ENCODE measurements at regions not wholly inside any gene's neighbourhood (a gene's known extent, or its start where the extent isn't known, plus 50 kb on each side); places are given as distances from the start of the nearest gene placed in this dataset.

- TF ChIP-seq FOS (IDR thresholded peaks at IDR 0.05; ENCODE audit: borderline replicate concordance, insufficient read depth, low read length): no peak
- TF ChIP-seq, protein P1, sequence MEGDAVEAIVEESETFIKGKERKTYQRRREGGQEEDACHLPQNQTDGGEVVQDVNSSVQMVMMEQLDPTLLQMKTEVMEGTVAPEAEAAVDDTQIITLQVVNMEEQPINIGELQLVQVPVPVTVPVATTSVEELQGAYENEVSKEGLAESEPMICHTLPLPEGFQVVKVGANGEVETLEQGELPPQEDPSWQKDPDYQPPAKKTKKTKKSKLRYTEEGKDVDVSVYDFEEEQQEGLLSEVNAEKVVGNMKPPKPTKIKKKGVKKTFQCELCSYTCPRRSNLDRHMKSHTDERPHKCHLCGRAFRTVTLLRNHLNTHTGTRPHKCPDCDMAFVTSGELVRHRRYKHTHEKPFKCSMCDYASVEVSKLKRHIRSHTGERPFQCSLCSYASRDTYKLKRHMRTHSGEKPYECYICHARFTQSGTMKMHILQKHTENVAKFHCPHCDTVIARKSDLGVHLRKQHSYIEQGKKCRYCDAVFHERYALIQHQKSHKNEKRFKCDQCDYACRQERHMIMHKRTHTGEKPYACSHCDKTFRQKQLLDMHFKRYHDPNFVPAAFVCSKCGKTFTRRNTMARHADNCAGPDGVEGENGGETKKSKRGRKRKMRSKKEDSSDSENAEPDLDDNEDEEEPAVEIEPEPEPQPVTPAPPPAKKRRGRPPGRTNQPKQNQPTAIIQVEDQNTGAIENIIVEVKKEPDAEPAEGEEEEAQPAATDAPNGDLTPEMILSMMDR (IDR thresholded peaks at IDR 0.05; ENCODE audit: extremely low read depth in 1 of 2, insufficient read depth in 1 of 2, low read depth in 1 of 2, low read length in 2 of 2): no peak
- TF ChIP-seq EZH2 (IDR thresholded peaks at IDR 0.05; ENCODE audit: borderline replicate concordance, low read depth, low read length, severe bottlenecking): no peak
- TF ChIP-seq JUN (IDR thresholded peaks at IDR 0.05; ENCODE audit: borderline replicate concordance, insufficient read depth, insufficient read length, low read depth): no peak
- TF ChIP-seq POLR2A (IDR thresholded peaks at IDR 0.05; ENCODE audit: low read depth, low read length): no peak
- TF ChIP-seq GATA2 (IDR thresholded peaks at IDR 0.05; ENCODE audit: insufficient read depth, insufficient read length, low read depth, low read length): no peak
- no peak for TF ChIP-seq POLR2AphosphoS5 (IDR thresholded peaks at IDR 0.05; ENCODE audit: insufficient read depth, low read depth, low read length)
- no peak overlapping the region for H3K4me3 ChIP-seq (replicated peaks in 1 of 3; ENCODE audit: insufficient read depth in 1 of 3, low read depth in 1 of 3, low read length in 3 of 3)
- no peaks in the 10 kb centered on the region for H3K9me3 ChIP-seq (replicated peaks; ENCODE audit: control insufficient read depth, insufficient read depth, low read length)
- H3K79me2 ChIP-seq (ENCODE audit: control insufficient read depth, insufficient read depth, low read length): no peaks in the 10 kb centered on the region
- ChIA-PET CTCF (no interaction called here), POLR2A (no interaction called here)
- DNase-seq (ENCODE audit: low read depth, low spot score) (no peak), FAIRE-seq (no peak)
- no peaks in the 10 kb centered on the region for H4K20me1 ChIP-seq (replicated peaks; ENCODE audit: control insufficient read depth, extremely low read depth, insufficient read depth, low read length)
- H3K4me1 ChIP-seq (ENCODE audit: control insufficient read depth, extremely low read depth, insufficient read depth, low read length): no peaks in the 10 kb centered on the region
- H3K4me2 ChIP-seq (ENCODE audit: insufficient read depth, low read length): no peak overlapping the region
- H3K9ac ChIP-seq (replicated peaks; ENCODE audit: extremely low read depth, insufficient read depth, low read length): no peak overlapping the region
- intact Hi-C loops (cut with micrococcal nuclease): no loop called here
- H3K27me3 ChIP-seq (ENCODE audit: control insufficient read depth in 2 of 2, insufficient read depth in 2 of 2, low read length in 2 of 2): no peaks in the 10 kb centered on the region
- no TSS peak for BruUV-seq (replicated peaks)
- dilution Hi-C loops (cut with MboI; ENCODE audit: extremely low pct_ligation_motif_present, low sequenced_read_pairs): no loop called here
- H3K27ac ChIP-seq (ENCODE audit: insufficient read depth, low read depth, low read length): no peak overlapping the region
- H2AFZ ChIP-seq (ENCODE audit: low read depth, low read length): no peak overlapping the region
- no peaks in the 10 kb centered on the region for H3K9me1 ChIP-seq (replicated peaks; ENCODE audit: control insufficient read depth, extremely low read depth, insufficient read depth, low read length)
- H3K36me3 ChIP-seq (ENCODE audit: control insufficient read depth in 2 of 2, extremely low read depth in 1 of 2, insufficient read depth in 2 of 2, low read length in 2 of 2): no peaks in the 10 kb centered on the region
Observed at GRCh38 chr3:96753124-96753523, 61.3 kb upstream of the EPHA6 start.

GRCh38 chr3:96754128-96754527 is 60.3 kb upstream of the EPHA6 start:
- Histone ChIP-seq H3K4me3 (replicated peaks in 1 of 3; ENCODE audit: insufficient read depth in 1 of 3, low read depth in 1 of 3, low read length in 3 of 3) (no peak overlapping the region), H3K9me1 (replicated peaks; ENCODE audit: control insufficient read depth, extremely low read depth, insufficient read depth, low read length) (no peaks in the 10 kb centered on the region), H3K27me3 (ENCODE audit: control insufficient read depth in 2 of 2, insufficient read depth in 2 of 2, low read length in 2 of 2) (no peaks in the 10 kb centered on the region), H3K27ac (ENCODE audit: insufficient read depth, low read depth, low read length) (no peak overlapping the region), H3K4me2 (ENCODE audit: insufficient read depth, low read length) (no peak overlapping the region), H3K36me3 (ENCODE audit: control insufficient read depth in 2 of 2, extremely low read depth in 1 of 2, insufficient read depth in 2 of 2, low read length in 2 of 2) (no peaks in the 10 kb centered on the region), H2AFZ (ENCODE audit: low read depth, low read length) (no peak overlapping the region), H3K79me2 (ENCODE audit: control insufficient read depth, insufficient read depth, low read length) (no peaks in the 10 kb centered on the region), H4K20me1 (replicated peaks; ENCODE audit: control insufficient read depth, extremely low read depth, insufficient read depth, low read length) (no peaks in the 10 kb centered on the region), H3K4me1 (ENCODE audit: control insufficient read depth, extremely low read depth, insufficient read depth, low read length) (no peaks in the 10 kb centered on the region), H3K9me3 (replicated peaks; ENCODE audit: control insufficient read depth, insufficient read depth, low read length) (no peaks in the 10 kb centered on the region), H3K9ac (replicated peaks; ENCODE audit: extremely low read depth, insufficient read depth, low read length) (no peak overlapping the region)
- no peak for FAIRE-seq
- no TSS peak for BruUV-seq (replicated peaks)
- TF ChIP-seq FOS (IDR thresholded peaks at IDR 0.05; ENCODE audit: borderline replicate concordance, insufficient read depth, low read length) (no peak), POLR2AphosphoS5 (IDR thresholded peaks at IDR 0.05; ENCODE audit: insufficient read depth, low read depth, low read length) (no peak), JUN (IDR thresholded peaks at IDR 0.05; ENCODE audit: borderline replicate concordance, insufficient read depth, insufficient read length, low read depth) (no peak)
- intact Hi-C loops (cut with micrococcal nuclease): no loop called here
- ChIA-PET POLR2A (no interaction called here), CTCF (no interaction called here)
- dilution Hi-C loops (cut with MboI; ENCODE audit: extremely low pct_ligation_motif_present, low sequenced_read_pairs): no loop called here
- DNase-seq (ENCODE audit: low read depth, low spot score): no peak

Measured in endothelial cell of umbilical vein (primary cell).